HEK293T (cell line): ENCODE measurements at regions not wholly inside any gene's neighbourhood (a gene's known extent, or its start where the extent isn't known, plus 50 kb on each side); places are given as distances from the start of the nearest gene placed in this dataset.

Source experiments
- CTCF ChIA-PET: fragments of 350-600 bp; formaldehyde crosslinking; extraction: SDS; loops from one replicate; lab custom pipeline; 2021; ENCODE audit warnings: antibody characterized with exemption, inconsistent platforms; lab: Yijun Ruan, JAX
- POLR2A ChIA-PET: fragments of 350-600 bp; formaldehyde crosslinking; extraction: SDS; loops from one replicate; lab custom pipeline; 2020; ENCODE audit warnings: antibody characterized with exemption, inconsistent platforms; lab: Yijun Ruan, JAX
- DNase-seq: peaks from one replicate; pipeline ENCODE4 v3.0.0; 2012; ENCODE audit warnings: mixed read lengths; ENCODE audit errors: extremely low spot score
- ARNT ChIP-seq: fragments of 450-650 bp; IDR thresholded peaks from 2 replicates; pipeline ENCODE4 v1.6.1; 2017; ENCODE audit warnings: mild to moderate bottlenecking
- BHLHE40 ChIP-seq: fragments of 450-650 bp; IDR thresholded peaks from 2 replicates; pipeline ENCODE4 v1.6.1; 2016; ENCODE audit warnings: mild to moderate bottlenecking, moderate library complexity, borderline replicate concordance
- CTBP1 ChIP-seq: fragments of 450-650 bp; IDR thresholded peaks from 2 replicates; pipeline ENCODE4 v1.6.1; 2016; ENCODE audit warnings: borderline replicate concordance
- ELF4 ChIP-seq: fragments of 450-650 bp; IDR thresholded peaks from 2 replicates; pipeline ENCODE4 v1.6.1; 2017; ENCODE audit warnings: antibody characterized with exemption
- FOXA1 ChIP-seq: fragments of 450-650 bp; IDR thresholded peaks from 2 replicates; pipeline ENCODE4 v1.6.1; 2016; ENCODE audit warnings: mild to moderate bottlenecking
- FOXK2 ChIP-seq: fragments of 450-650 bp; IDR thresholded peaks from 2 replicates; pipeline ENCODE4 v1.6.1; 2016; ENCODE audit warnings: mild to moderate bottlenecking
- FOXM1 ChIP-seq: fragments of 450-650 bp; IDR thresholded peaks from 2 replicates; pipeline ENCODE4 v1.6.1; 2017; ENCODE audit warnings: mild to moderate bottlenecking, borderline replicate concordance
- HDGF ChIP-seq: fragments of 450-650 bp; IDR thresholded peaks from 2 replicates; pipeline ENCODE4 v1.6.1; 2017; ENCODE audit warnings: antibody characterized with exemption, borderline replicate concordance
- L3MBTL2 ChIP-seq: fragments of 450-650 bp; conservative IDR thresholded peaks from 2 replicates; pipeline ENCODE4 v1.6.1; 2016; ENCODE audit warnings: mild to moderate bottlenecking
- LEF1 ChIP-seq: fragments of 450-650 bp; IDR thresholded peaks from 2 replicates; pipeline ENCODE4 v1.6.1; 2017; ENCODE audit warnings: mild to moderate bottlenecking, borderline replicate concordance
- NFRKB ChIP-seq: fragments of 450-650 bp; IDR thresholded peaks from 2 replicates; pipeline ENCODE4 v1.6.1; 2016; ENCODE audit warnings: mild to moderate bottlenecking, moderate library complexity
- SP1 ChIP-seq: fragments of 450-650 bp; IDR thresholded peaks from 2 replicates; pipeline ENCODE4 v1.6.1; 2017
- SUZ12 ChIP-seq: fragments of 450-650 bp; IDR thresholded peaks from 2 replicates; pipeline ENCODE4 v1.6.1; 2016; ENCODE audit warnings: mild to moderate bottlenecking
- TARDBP ChIP-seq: fragments of 450-650 bp; IDR thresholded peaks from 2 replicates; pipeline ENCODE4 v1.6.1; 2016
- ZNF384 ChIP-seq: fragments of 450-650 bp; IDR thresholded peaks from 2 replicates; pipeline ENCODE4 v1.6.1; 2016
- TF ChIP-seq, protein P1 (sequence below): fragments of 450-650 bp; IDR thresholded peaks from 2 replicates; pipeline ENCODE4 v1.6.1; 2016

DNA sequence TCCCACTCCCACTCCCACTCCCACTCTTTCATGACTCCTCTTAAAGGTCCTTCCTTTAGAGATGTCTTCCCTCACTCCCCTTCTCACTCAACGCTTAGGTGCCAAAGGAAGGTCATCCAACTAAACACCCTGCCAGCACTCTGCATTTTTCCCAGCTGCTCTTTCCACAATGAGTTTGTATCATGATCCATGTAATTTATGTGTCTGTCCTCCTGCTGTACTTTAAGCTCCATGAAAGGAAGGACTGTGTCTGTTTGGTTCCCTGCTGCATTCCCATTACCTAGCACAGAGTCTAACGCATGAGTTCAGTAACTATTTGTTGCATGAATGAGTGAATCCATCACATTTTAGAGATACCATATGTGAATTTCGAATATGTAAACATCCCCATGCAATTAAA, 252.7 kb downstream of the KIF20B start:
- TF ChIP-seq FOXA1: no peak
- TF ChIP-seq SUZ12: no peak
- TF ChIP-seq TARDBP: no peak
- TF ChIP-seq CTBP1: no peak
- no peak for TF ChIP-seq BHLHE40
- no peak for TF ChIP-seq HDGF
- TF ChIP-seq, protein P1, sequence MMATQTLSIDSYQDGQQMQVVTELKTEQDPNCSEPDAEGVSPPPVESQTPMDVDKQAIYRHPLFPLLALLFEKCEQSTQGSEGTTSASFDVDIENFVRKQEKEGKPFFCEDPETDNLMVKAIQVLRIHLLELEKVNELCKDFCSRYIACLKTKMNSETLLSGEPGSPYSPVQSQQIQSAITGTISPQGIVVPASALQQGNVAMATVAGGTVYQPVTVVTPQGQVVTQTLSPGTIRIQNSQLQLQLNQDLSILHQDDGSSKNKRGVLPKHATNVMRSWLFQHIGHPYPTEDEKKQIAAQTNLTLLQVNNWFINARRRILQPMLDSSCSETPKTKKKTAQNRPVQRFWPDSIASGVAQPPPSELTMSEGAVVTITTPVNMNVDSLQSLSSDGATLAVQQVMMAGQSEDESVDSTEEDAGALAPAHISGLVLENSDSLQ: no peak
- TF ChIP-seq FOXM1: no peak
- no peak for TF ChIP-seq SP1
- TF ChIP-seq ELF4: no peak
- TF ChIP-seq LEF1: no peak
- no peak for TF ChIP-seq ARNT
- no peak for TF ChIP-seq NFRKB
- no peak for TF ChIP-seq FOXK2
- no peak for TF ChIP-seq L3MBTL2
- TF ChIP-seq ZNF384: no peak
- DNase-seq: no peak
- POLR2A ChIA-PET: no interaction called here
- CTCF ChIA-PET: no interaction called here

DNA sequence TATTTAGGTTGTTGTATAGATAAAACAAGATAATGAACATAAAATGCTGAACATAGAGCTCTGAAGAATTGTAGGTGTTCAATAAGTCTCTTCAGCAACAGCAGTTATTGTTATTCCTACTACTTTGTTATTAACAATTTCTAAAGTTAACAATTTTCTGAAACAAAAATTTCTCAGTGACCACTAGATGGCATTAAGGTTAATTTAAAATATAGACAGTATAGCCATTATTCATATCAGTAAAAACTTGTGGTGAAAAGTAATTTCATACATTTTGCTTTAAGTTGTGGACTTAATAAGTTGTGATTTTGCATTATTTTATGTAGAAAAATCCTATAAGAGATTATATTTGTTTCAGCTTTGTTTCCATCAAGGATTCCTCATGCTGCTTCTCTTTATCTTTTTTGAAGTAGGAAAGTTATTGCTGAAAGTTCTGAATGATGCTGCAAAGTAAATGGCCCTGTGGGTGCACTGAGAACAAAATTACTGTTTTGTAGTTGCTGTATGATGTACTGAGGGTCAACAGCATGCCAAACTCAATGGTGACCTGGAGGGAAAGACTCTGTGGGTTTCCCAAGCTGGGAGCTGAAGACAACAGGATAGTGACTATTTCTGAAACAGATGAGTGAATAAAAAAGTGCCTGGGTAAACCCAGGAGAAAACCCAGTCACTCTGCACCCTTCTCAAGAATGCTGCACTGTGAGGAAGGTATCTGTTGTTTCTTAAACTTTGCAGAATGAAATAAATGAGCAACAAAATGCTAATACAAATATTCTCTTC, 253.6 kb downstream of the KIF20B start:
- ChIA-PET CTCF (interaction anchor here (0.7 kb wide), 1 partner anchor 22 kb away, joined by 4 read pairs; no protein-coding TSS in a partner anchor), POLR2A (no interaction called here)
- no peak for TF ChIP-seq ZNF384
- TF ChIP-seq CTBP1: no peak
- TF ChIP-seq ARNT: no peak
- TF ChIP-seq FOXM1: no peak
- TF ChIP-seq SP1: no peak
- no peak for DNase-seq

DNA sequence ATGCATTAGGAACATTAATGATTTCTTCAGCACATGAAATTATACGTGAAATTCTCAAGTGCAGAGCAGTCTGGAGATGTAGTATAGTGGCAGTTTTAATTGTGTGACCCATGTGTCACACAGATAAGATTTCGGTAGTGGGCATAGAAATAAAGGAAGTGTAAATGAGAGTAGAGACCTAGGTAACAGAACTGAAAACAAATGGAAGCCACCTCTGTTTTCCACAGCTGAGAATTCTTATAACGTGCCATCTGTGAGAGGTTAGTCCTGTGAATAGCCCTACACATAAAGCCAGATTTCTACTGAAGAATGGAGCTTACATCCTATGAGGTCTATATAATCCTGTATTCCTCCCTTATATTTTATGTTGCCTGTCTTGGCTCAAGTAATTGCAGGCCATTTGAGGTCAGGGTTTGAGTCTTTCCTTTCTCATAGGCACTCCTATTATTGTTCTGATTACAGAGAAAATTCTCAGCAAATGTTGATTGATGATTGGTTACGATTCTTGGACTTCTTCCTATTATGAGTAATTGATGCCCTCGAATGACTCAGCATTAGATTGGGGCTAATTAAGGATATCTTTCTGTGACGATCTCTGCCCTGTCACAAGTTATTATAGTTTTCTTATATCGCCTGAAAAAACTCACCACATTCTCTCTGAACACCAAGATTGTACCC, 258.2 kb downstream of the KIF20B start:
- ChIA-PET CTCF (no interaction called here), POLR2A (no interaction called here)
- TF ChIP-seq SUZ12: no peak
- no peak for TF ChIP-seq CTBP1
- TF ChIP-seq ARNT: no peak
- no peak for TF ChIP-seq ELF4
- TF ChIP-seq NFRKB: no peak
- TF ChIP-seq TARDBP: no peak
- no peak for DNase-seq

GRCh38 chr10:89963451-89964102, 262.2 kb downstream of the KIF20B start:
- ChIA-PET CTCF (no interaction called here), POLR2A (no interaction called here)
- TF ChIP-seq CTBP1: no peak
- no peak for TF ChIP-seq TARDBP
- no peak for TF ChIP-seq ELF4
- TF ChIP-seq ZNF384: no peak
- no peak for TF ChIP-seq NFRKB
- TF ChIP-seq L3MBTL2: no peak
- TF ChIP-seq LEF1: no peak
- TF ChIP-seq FOXA1: no peak
- TF ChIP-seq FOXK2: no peak
- no peak for TF ChIP-seq HDGF
- TF ChIP-seq BHLHE40: no peak
- TF ChIP-seq, protein P1: no peak
- no peak for TF ChIP-seq SP1
- no peak for TF ChIP-seq FOXM1
- TF ChIP-seq SUZ12: no peak
- TF ChIP-seq ARNT: no peak
- no peak for DNase-seq

DNA sequence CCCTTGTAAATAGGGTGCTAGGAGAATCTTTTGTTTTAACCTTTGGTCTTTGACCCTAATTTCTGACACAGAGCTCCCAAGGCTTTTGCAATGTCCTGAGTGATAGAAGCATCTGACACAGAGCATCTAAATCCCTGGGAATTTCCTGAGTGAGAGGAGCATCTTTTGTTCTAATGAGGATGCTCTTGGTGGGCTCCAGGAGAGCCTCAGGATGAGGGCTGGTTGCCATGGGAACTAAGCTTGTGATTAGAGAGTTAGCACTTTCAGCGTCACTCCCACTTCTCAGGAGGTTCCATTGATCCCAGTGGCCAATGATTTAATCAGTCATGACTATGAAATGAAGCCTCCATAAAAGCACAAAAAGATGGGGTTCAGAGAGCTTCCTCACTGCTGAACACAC, 264.8 kb downstream of the KIF20B start:
- no peak for DNase-seq
- TF ChIP-seq, protein P1: no peak
- TF ChIP-seq ELF4 (no peak), L3MBTL2 (no peak), ARNT (no peak)
- CTCF ChIA-PET: interaction anchor here (0.6 kb wide), 1 partner anchor 177 kb away, joined by 3 read pairs; no protein-coding TSS in a partner anchor
- POLR2A ChIA-PET: no interaction called here

DNA sequence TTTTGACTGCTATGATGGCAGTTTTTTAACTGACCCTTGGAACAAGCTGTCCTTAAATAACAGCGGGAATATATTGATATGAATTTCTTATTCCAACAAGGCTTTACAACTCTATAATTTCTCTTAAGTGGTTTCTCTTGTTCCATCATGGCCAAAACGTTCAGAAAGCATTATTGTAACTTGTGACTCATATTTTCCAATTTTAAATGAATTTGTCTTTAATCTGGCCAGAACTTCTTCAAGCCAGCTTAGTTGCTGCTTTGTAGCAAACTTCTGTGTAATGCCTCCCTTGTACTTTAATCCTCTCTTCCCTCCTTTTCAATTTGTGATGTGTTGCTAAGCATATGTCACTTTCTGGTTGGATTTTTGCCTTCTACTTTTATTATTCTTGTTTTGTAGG, 271.9 kb downstream of the KIF20B start:
- TF ChIP-seq LEF1: no peak
- CTCF ChIA-PET: no interaction called here
- no peak for DNase-seq
- POLR2A ChIA-PET: no interaction called here
